Liver (tissue), 8 donors: ENCODE measurements at regions not wholly inside any gene's neighbourhood (a gene's known extent, or its start where the extent isn't known, plus 50 kb on each side); places are given as distances from the start of the nearest gene placed in this dataset.

Experiments used
- DNase-seq: peaks from one replicate; pipeline ENCODE4 v3.0.0-alpha.2; 2017; ENCODE audit warnings: low spot score
- H3K27ac ChIP-seq, 2 donors: one replicate each; pipeline ENCODE4 v1.7.0; 2013; ENCODE audit warnings: inconsistent platforms in 2 of 2, low read length in 2 of 2, control low read depth in 1 of 2, low read depth in 1 of 2, mild to moderate bottlenecking in 1 of 2
- H3K27me3 ChIP-seq, 4 donors: one replicate each; pipeline versions ENCODE4 v1.6.1 to v1.7.0; 2013; ENCODE audit warnings: low read length in 3 of 4, inconsistent platforms in 1 of 4, mild to moderate bottlenecking in 1 of 4, moderate library complexity in 1 of 4; ENCODE audit not compliant: control insufficient read depth in 4 of 4, insufficient read depth in 4 of 4
- H3K36me3 ChIP-seq, 4 donors: one replicate each; pipeline versions ENCODE4 v1.6.1 to v1.7.0; 2013; ENCODE audit warnings: low read length in 3 of 4, mild to moderate bottlenecking in 3 of 4, low read depth in 1 of 4, moderate library complexity in 1 of 4; ENCODE audit not compliant: control insufficient read depth in 4 of 4, insufficient read depth in 3 of 4
- H3K4me1 ChIP-seq, 4 donors: one replicate each; pipeline versions ENCODE4 v1.6.1 to v1.7.0; 2013; ENCODE audit warnings: low read length in 3 of 4, mild to moderate bottlenecking in 3 of 4, moderate library complexity in 1 of 4; ENCODE audit not compliant: control insufficient read depth in 4 of 4, insufficient read depth in 4 of 4
- H3K4me3 ChIP-seq, 3 donors: one replicate each; pipeline versions ENCODE4 v1.6.1 to v1.7.0; 2013; ENCODE audit warnings: low read length in 3 of 3, control low read depth in 1 of 3, low read depth in 1 of 3, mild to moderate bottlenecking in 1 of 3
- H3K9ac ChIP-seq, 2 donors: one replicate each; pipeline ENCODE4 v1.7.0; 2013; ENCODE audit warnings: low read length in 2 of 2, mild to moderate bottlenecking in 2 of 2, moderate library complexity in 2 of 2, control low read depth in 1 of 2, low read depth in 1 of 2
- H3K9me3 ChIP-seq, 4 donors: one replicate each; pipeline versions ENCODE4 v1.6.1 to v1.7.0; 2013; ENCODE audit warnings: low read length in 3 of 4; ENCODE audit not compliant: control insufficient read depth in 4 of 4
- ATF3 ChIP-seq: IDR thresholded peaks from 2 replicates; pipeline ENCODE4 v1.6.1; 2016; ENCODE audit warnings: antibody characterized with exemption
- CTCF ChIP-seq: fragments of 150-350 bp; IDR thresholded peaks from 2 replicates; pipeline ENCODE4 v1.5.1; 2017; ENCODE audit warnings: improper control_type of control experiment, low read depth, low read length; ENCODE audit not compliant: missing input control
- EGR1 ChIP-seq, 2 donors: IDR thresholded peaks; 2 replicates each; pipeline ENCODE4 v1.6.1; 2016 to 2018; ENCODE audit warnings: antibody characterized with exemption in 2 of 2, low read depth in 2 of 2
- FOXA1 ChIP-seq: IDR thresholded peaks from 2 replicates; pipeline ENCODE4 v1.6.1; 2016; ENCODE audit warnings: antibody characterized with exemption
- FOXA2 ChIP-seq: IDR thresholded peaks from 2 replicates; pipeline ENCODE4 v1.6.1; 2016; ENCODE audit warnings: antibody characterized with exemption
- GABPA ChIP-seq, 2 donors: IDR thresholded peaks in 1 of 2; conservative IDR thresholded peaks in 1 of 2; 2 replicates each; pipeline ENCODE4 v1.6.1; 2016; ENCODE audit warnings: antibody characterized with exemption in 2 of 2, mild to moderate bottlenecking in 1 of 2, moderate library complexity in 1 of 2
- NR2F2 ChIP-seq: IDR thresholded peaks from 2 replicates; pipeline ENCODE4 v1.6.1; 2016; ENCODE audit warnings: antibody characterized with exemption
- RXRA ChIP-seq, 2 donors: IDR thresholded peaks; 2 replicates each; pipeline ENCODE4 v1.6.1; 2017 to 2018; ENCODE audit warnings: antibody characterized with exemption in 2 of 2, mild to moderate bottlenecking in 1 of 2
- TAF1 ChIP-seq: conservative IDR thresholded peaks from 2 replicates; pipeline ENCODE4 v1.6.1; 2016; ENCODE audit warnings: antibody characterized with exemption, mild to moderate bottlenecking
- YY1 ChIP-seq: IDR thresholded peaks from 2 replicates; pipeline ENCODE4 v1.6.1; 2016; ENCODE audit warnings: antibody characterized with exemption, mild to moderate bottlenecking
- WGBS: extraction: QIAGEN DNeasy Blood & Tissue Kit; methylation state at CpG from one replicate; pipeline ENCODE4 v1.1.7; 2013; 5-methylcytosine and 5-hydroxymethylcytosine counted together
- donor health status: healthy.
- donor health status: healthy.
- donor health status: healthy.
- donor health status: healthy.
- donor health status: healthy.

- WGBS, result 59% methylated on average over 5 of the region's 5 CpGs
- Histone ChIP-seq H3K9me3 (no peaks in the 10 kb centered on the region), H3K4me1 (no peaks in the 10 kb centered on the region), H3K27ac (no peak overlapping the region), H3K36me3 (no peaks in the 10 kb centered on the region), H3K27me3 (peaks cover 0 to 2% (median 0%) of the 10 kb centered on the region in 4 donors), H3K4me3 (no peak overlapping the region), H3K9ac (no peak overlapping the region)
- no peak for DNase-seq
- TF ChIP-seq YY1 (no peak), CTCF (no peak), TAF1 (no peak), ATF3 (no peak)
Measured at GRCh38 chr9:86494644-86495111, 140.5 kb upstream of the TUT7 start.

GRCh38 chr9:86491468-86492266 lies 137.5 kb upstream of the TUT7 start:
- Histone ChIP-seq H3K9ac (no peak overlapping the region), H3K27me3 (peaks cover 0 to 2% (median 0%) of the 10 kb centered on the region in 4 donors), H3K4me3 (no peak overlapping the region), H3K27ac (no peak overlapping the region), H3K9me3 (no peaks in the 10 kb centered on the region), H3K4me1 (no peaks in the 10 kb centered on the region), H3K36me3 (no peaks in the 10 kb centered on the region)
- 70% methylated on average over 8 of the region's 8 CpGs for WGBS
- no peak for TF ChIP-seq FOXA1
- TF ChIP-seq EGR1 (IDR thresholded peaks at IDR 0.05; ENCODE audit: low read depth in 2 of 2), result no peak
- no peak for TF ChIP-seq ATF3
- DNase-seq, result no peak

GRCh38 chr9:86488794-86489193 lies 134.6 kb upstream of the TUT7 start:
- no peak overlapping the region for H3K27ac ChIP-seq
- H3K36me3 ChIP-seq, result no peaks in the 10 kb centered on the region
- no peaks in the 10 kb centered on the region for H3K27me3 ChIP-seq
- WGBS, result 87% methylated on average over 7 of the region's 7 CpGs
- peaks cover 0 to 1% (median 0%) of the 10 kb centered on the region in 4 donors for H3K4me1 ChIP-seq
- H3K9me3 ChIP-seq, result no peaks in the 10 kb centered on the region
- no peak for DNase-seq
- H3K4me3 ChIP-seq, result no peak overlapping the region
- no peak for TF ChIP-seq GABPA (IDR thresholded peaks at IDR 0.05 in 1 of 2, conservative IDR thresholded peaks at IDR 0.05 in 1 of 2)
- no peak for TF ChIP-seq YY1
- no peak for TF ChIP-seq NR2F2
- TF ChIP-seq EGR1 (IDR thresholded peaks at IDR 0.05; ENCODE audit: low read depth in 2 of 2), result no peak
- TF ChIP-seq FOXA2, result no peak
- no peak for TF ChIP-seq RXRA (IDR thresholded peaks at IDR 0.05)
- H3K9ac ChIP-seq, result no peak overlapping the region
